K562 (cell line): ENCODE measurements at regions not wholly inside any gene's neighbourhood (a gene's known extent, or its start where the extent isn't known, plus 50 kb on each side); places are given as distances from the start of the nearest gene placed in this dataset.

ENCODE experiments used
- KLF1 ChIP-seq: fragments of 450-650 bp; IDR thresholded peaks from 2 replicates; pipeline ENCODE4 v1.6.1; 2016; ENCODE audit warnings: missing genetic modification characterization, missing compliant biosample characterization
- NFE2L1 ChIP-seq: fragments of 450-650 bp; IDR thresholded peaks from 2 replicates; pipeline ENCODE4 v1.6.1; 2016; ENCODE audit warnings: missing genetic modification characterization, low read depth, mild to moderate bottlenecking, missing compliant biosample characterization, moderate library complexity, borderline replicate concordance
- NR4A1 ChIP-seq, 2 experiments: fragments of 250-450 bp in 1 of 2; fragments of 450-650 bp in 1 of 2; sonication (Bioruptor Pico) in 1 of 2; IDR thresholded peaks; 2 replicates each; pipeline versions ENCODE4 v1.4.0 to v1.6.1; 2016 to 2020; ENCODE audit warnings: mild to moderate bottlenecking in 2 of 2, missing compliant biosample characterization in 1 of 2, missing genetic modification characterization in 1 of 2, moderate library complexity in 1 of 2
- POLR2A ChIP-seq: fragments of 450-650 bp; conservative IDR thresholded peaks from 2 replicates; pipeline ENCODE4 v1.6.1; 2016
- PRMT5 ChIP-seq: sonication (generic); formaldehyde crosslinking; IDR thresholded peaks from 2 replicates; pipeline ENCODE4 v1.5.0; 2020; ENCODE audit warnings: missing genetic modification reagents
- ZNF133 ChIP-seq: fragments of 250-450 bp; sonication (Bioruptor Pico); IDR thresholded peaks from 2 replicates; pipeline ENCODE4 v1.4.0; 2020; ENCODE audit warnings: mild to moderate bottlenecking
- ZNF146 ChIP-seq: IDR thresholded peaks from one replicate; pipeline ENCODE4 v1.6.1; 2018; ENCODE audit warnings: missing compliant biosample characterization; ENCODE audit not compliant: unreplicated experiment
- ZSCAN29 ChIP-seq: fragments of 450-650 bp; IDR thresholded peaks from 2 replicates; pipeline ENCODE4 v1.6.1; 2017
- TF ChIP-seq, protein P1 (sequence below): sonication (generic); formaldehyde crosslinking; IDR thresholded peaks from 2 replicates; pipeline ENCODE4 v1.8.1; 2023; ENCODE audit warnings: mild to moderate bottlenecking, missing genetic modification reagents
- TF ChIP-seq, protein P2 (sequence below), 3 experiments: IDR thresholded peaks in 2 of 3; conservative IDR thresholded peaks in 1 of 3; 2 replicates each; pipeline ENCODE4 v1.5.1; 2011 to 2012; ENCODE audit warnings: low read length in 3 of 3, mild to moderate bottlenecking in 3 of 3, control low read depth in 2 of 3, improper control_type of control experiment in 1 of 3, inconsistent platforms in 1 of 3, low read depth in 1 of 3, mixed read lengths in 1 of 3, moderate library complexity in 1 of 3; ENCODE audit not compliant: insufficient read depth in 2 of 3
- TF ChIP-seq, protein P3 (sequence below): sonication (generic); formaldehyde crosslinking; IDR thresholded peaks from 2 replicates; pipeline ENCODE4 v1.8.1; 2022; ENCODE audit warnings: missing genetic modification reagents
- TF ChIP-seq, protein P4 (sequence below): fragments of 200-600 bp; sonication (generic); IDR thresholded peaks from one replicate; pipeline ENCODE4 v1.6.1; 2012; ENCODE audit warnings: mild to moderate bottlenecking, low read depth, low read length, inconsistent platforms

DNA sequence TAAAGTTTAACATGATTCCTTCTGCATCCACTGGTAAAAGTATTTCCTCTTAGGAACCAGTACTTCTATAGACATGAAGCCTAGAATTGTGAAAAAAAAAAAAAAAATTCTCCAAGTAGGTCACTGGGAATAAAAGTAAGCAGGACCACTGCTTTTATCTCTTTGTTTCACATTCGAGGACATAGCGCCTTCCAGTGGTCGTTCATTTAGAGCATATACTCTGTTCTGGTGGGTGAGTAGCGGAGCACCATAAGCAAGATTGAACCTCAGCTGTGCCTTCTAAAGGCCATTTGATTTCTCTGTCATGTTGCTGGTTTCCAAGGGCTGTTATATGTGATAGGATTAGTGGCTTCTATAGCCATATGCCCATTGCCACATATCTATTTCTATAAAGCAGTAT lies 393.1 kb downstream of the TMEM232 start:
- TF ChIP-seq NR4A1 (CRISPR knock-in tag; IDR thresholded peaks at IDR 0.05) (no peak), NR4A1 (tag; IDR thresholded peaks at IDR 0.05) (no peak), NFE2L1 (tag) (no peak), KLF1 (tag) (no peak), ZNF146 (CRISPR knock-in tag) (no peak), PRMT5 (CRISPR knock-in tag) (no peak), ZSCAN29 (no peak), ZNF133 (CRISPR knock-in tag) (no peak), POLR2A (no peak)
- TF ChIP-seq, protein P1, sequence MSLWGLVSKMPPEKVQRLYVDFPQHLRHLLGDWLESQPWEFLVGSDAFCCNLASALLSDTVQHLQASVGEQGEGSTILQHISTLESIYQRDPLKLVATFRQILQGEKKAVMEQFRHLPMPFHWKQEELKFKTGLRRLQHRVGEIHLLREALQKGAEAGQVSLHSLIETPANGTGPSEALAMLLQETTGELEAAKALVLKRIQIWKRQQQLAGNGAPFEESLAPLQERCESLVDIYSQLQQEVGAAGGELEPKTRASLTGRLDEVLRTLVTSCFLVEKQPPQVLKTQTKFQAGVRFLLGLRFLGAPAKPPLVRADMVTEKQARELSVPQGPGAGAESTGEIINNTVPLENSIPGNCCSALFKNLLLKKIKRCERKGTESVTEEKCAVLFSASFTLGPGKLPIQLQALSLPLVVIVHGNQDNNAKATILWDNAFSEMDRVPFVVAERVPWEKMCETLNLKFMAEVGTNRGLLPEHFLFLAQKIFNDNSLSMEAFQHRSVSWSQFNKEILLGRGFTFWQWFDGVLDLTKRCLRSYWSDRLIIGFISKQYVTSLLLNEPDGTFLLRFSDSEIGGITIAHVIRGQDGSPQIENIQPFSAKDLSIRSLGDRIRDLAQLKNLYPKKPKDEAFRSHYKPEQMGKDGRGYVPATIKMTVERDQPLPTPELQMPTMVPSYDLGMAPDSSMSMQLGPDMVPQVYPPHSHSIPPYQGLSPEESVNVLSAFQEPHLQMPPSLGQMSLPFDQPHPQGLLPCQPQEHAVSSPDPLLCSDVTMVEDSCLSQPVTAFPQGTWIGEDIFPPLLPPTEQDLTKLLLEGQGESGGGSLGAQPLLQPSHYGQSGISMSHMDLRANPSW (CRISPR knock-in tag) = no peak
- TF ChIP-seq, protein P2, sequence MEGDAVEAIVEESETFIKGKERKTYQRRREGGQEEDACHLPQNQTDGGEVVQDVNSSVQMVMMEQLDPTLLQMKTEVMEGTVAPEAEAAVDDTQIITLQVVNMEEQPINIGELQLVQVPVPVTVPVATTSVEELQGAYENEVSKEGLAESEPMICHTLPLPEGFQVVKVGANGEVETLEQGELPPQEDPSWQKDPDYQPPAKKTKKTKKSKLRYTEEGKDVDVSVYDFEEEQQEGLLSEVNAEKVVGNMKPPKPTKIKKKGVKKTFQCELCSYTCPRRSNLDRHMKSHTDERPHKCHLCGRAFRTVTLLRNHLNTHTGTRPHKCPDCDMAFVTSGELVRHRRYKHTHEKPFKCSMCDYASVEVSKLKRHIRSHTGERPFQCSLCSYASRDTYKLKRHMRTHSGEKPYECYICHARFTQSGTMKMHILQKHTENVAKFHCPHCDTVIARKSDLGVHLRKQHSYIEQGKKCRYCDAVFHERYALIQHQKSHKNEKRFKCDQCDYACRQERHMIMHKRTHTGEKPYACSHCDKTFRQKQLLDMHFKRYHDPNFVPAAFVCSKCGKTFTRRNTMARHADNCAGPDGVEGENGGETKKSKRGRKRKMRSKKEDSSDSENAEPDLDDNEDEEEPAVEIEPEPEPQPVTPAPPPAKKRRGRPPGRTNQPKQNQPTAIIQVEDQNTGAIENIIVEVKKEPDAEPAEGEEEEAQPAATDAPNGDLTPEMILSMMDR (IDR thresholded peaks at IDR 0.05 in 2 of 3, conservative IDR thresholded peaks at IDR 0.05 in 1 of 3; ENCODE audit: insufficient read depth in 2 of 3, low read depth in 1 of 3, low read length in 3 of 3) = no peak
- TF ChIP-seq, protein P3, sequence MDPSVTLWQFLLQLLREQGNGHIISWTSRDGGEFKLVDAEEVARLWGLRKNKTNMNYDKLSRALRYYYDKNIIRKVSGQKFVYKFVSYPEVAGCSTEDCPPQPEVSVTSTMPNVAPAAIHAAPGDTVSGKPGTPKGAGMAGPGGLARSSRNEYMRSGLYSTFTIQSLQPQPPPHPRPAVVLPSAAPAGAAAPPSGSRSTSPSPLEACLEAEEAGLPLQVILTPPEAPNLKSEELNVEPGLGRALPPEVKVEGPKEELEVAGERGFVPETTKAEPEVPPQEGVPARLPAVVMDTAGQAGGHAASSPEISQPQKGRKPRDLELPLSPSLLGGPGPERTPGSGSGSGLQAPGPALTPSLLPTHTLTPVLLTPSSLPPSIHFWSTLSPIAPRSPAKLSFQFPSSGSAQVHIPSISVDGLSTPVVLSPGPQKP (CRISPR knock-in tag) = no peak
- TF ChIP-seq, protein P4, sequence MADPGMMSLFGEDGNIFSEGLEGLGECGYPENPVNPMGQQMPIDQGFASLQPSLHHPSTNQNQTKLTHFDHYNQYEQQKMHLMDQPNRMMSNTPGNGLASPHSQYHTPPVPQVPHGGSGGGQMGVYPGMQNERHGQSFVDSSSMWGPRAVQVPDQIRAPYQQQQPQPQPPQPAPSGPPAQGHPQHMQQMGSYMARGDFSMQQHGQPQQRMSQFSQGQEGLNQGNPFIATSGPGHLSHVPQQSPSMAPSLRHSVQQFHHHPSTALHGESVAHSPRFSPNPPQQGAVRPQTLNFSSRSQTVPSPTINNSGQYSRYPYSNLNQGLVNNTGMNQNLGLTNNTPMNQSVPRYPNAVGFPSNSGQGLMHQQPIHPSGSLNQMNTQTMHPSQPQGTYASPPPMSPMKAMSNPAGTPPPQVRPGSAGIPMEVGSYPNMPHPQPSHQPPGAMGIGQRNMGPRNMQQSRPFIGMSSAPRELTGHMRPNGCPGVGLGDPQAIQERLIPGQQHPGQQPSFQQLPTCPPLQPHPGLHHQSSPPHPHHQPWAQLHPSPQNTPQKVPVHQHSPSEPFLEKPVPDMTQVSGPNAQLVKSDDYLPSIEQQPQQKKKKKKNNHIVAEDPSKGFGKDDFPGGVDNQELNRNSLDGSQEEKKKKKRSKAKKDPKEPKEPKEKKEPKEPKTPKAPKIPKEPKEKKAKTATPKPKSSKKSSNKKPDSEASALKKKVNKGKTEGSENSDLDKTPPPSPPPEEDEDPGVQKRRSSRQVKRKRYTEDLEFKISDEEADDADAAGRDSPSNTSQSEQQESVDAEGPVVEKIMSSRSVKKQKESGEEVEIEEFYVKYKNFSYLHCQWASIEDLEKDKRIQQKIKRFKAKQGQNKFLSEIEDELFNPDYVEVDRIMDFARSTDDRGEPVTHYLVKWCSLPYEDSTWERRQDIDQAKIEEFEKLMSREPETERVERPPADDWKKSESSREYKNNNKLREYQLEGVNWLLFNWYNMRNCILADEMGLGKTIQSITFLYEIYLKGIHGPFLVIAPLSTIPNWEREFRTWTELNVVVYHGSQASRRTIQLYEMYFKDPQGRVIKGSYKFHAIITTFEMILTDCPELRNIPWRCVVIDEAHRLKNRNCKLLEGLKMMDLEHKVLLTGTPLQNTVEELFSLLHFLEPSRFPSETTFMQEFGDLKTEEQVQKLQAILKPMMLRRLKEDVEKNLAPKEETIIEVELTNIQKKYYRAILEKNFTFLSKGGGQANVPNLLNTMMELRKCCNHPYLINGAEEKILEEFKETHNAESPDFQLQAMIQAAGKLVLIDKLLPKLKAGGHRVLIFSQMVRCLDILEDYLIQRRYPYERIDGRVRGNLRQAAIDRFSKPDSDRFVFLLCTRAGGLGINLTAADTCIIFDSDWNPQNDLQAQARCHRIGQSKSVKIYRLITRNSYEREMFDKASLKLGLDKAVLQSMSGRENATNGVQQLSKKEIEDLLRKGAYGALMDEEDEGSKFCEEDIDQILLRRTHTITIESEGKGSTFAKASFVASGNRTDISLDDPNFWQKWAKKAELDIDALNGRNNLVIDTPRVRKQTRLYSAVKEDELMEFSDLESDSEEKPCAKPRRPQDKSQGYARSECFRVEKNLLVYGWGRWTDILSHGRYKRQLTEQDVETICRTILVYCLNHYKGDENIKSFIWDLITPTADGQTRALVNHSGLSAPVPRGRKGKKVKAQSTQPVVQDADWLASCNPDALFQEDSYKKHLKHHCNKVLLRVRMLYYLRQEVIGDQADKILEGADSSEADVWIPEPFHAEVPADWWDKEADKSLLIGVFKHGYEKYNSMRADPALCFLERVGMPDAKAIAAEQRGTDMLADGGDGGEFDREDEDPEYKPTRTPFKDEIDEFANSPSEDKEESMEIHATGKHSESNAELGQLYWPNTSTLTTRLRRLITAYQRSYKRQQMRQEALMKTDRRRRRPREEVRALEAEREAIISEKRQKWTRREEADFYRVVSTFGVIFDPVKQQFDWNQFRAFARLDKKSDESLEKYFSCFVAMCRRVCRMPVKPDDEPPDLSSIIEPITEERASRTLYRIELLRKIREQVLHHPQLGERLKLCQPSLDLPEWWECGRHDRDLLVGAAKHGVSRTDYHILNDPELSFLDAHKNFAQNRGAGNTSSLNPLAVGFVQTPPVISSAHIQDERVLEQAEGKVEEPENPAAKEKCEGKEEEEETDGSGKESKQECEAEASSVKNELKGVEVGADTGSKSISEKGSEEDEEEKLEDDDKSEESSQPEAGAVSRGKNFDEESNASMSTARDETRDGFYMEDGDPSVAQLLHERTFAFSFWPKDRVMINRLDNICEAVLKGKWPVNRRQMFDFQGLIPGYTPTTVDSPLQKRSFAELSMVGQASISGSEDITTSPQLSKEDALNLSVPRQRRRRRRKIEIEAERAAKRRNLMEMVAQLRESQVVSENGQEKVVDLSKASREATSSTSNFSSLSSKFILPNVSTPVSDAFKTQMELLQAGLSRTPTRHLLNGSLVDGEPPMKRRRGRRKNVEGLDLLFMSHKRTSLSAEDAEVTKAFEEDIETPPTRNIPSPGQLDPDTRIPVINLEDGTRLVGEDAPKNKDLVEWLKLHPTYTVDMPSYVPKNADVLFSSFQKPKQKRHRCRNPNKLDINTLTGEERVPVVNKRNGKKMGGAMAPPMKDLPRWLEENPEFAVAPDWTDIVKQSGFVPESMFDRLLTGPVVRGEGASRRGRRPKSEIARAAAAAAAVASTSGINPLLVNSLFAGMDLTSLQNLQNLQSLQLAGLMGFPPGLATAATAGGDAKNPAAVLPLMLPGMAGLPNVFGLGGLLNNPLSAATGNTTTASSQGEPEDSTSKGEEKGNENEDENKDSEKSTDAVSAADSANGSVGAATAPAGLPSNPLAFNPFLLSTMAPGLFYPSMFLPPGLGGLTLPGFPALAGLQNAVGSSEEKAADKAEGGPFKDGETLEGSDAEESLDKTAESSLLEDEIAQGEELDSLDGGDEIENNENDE = no peak
